ENCODE measurements at regions not wholly inside any gene's neighbourhood (a gene's known extent, or its start where the extent isn't known, plus 50 kb on each side); places are given as distances from the start of the nearest gene placed in this dataset.
A peak's percentile ranks its signal among the peaks of the same experiment; 100 is the strongest.

DNA sequence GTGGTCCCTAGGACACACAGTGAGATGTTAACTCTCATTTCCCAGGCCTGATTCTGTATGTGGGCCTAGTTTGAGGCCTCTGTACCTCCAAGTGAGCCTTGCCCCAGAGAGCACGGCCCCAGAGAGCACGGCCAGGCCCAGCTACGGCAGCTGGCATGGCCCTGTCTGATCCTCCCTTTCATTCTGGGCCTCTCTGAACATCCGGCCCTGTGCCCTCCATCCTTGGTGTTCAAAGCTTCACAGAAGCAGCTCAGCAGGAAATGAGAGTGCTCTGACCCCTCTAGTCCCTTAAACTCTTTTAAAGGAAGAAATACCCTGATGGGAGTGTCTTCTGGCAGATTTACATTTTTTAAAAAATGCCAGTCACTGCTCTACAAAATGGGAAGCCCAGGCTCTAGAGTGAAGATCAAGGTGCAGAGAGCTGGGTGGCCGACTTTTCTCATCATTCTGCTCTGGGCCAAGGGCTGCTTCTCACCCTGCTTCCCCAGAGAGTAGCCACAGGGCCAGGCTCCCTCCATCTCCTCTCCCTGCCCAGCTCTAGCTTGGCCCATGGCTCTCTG is 171.9 kb downstream of the RPS24 start:
- H3K9ac ChIP-seq (ENCODE audit: low read depth in 1 of 3, low read length in 3 of 3): no peak overlapping the region
- no peaks in the 10 kb centered on the region for H3K9me3 ChIP-seq (ENCODE audit: control insufficient read depth in 3 of 3, low read length in 3 of 3)
- H3K27ac ChIP-seq (ENCODE audit: low read depth, low read length): no peak overlapping the region
- peaks cover 0 to 2% (median 0%) of the 10 kb centered on the region in 3 donors for H3K27me3 ChIP-seq (ENCODE audit: control insufficient read depth in 3 of 3, insufficient read depth in 3 of 3, low read length in 3 of 3)
- no peaks in the 10 kb centered on the region for H3K4me1 ChIP-seq (ENCODE audit: control insufficient read depth in 3 of 3, insufficient read depth in 3 of 3, low read length in 3 of 3)
- H3K36me3 ChIP-seq (ENCODE audit: control insufficient read depth in 3 of 3, insufficient read depth in 3 of 3, low read length in 3 of 3): no peaks in the 10 kb centered on the region
- no peak overlapping the region for H3K4me3 ChIP-seq (ENCODE audit: low read length in 3 of 3)

DNA sequence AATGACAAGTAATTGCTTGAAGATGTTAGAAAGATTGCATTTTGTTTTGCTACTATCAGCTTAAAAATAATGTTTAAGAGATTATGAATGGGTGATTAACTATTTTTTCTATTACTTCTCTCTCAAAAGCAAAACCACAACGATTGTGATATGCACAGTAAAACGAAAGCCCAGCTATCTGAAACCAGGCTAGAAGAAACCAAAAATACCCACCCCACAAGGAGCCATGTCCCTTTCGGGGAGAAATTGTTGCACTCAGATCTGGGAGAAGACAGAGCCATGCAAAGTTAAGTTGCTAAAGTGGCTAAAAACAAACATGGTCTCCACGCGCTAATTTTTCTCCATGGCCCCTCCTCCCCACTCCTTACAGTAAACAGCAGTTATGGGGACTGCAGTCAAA is 173.6 kb downstream of the RPS24 start:
- Histone ChIP-seq H3K9ac (ENCODE audit: low read depth in 1 of 3, low read length in 3 of 3) (no peak overlapping the region), H3K27ac (ENCODE audit: low read depth, low read length) (no peak overlapping the region), H3K4me3 (ENCODE audit: low read length in 3 of 3) (no peak overlapping the region), H3K27me3 (ENCODE audit: control insufficient read depth in 3 of 3, insufficient read depth in 3 of 3, low read length in 3 of 3) (no peaks in the 10 kb centered on the region), H3K4me1 (ENCODE audit: control insufficient read depth in 3 of 3, insufficient read depth in 3 of 3, low read length in 3 of 3) (peaks cover 3 to 6% (median 6%) of the 10 kb centered on the region in 3 donors), H3K36me3 (ENCODE audit: control insufficient read depth in 3 of 3, insufficient read depth in 3 of 3, low read length in 3 of 3) (no peaks in the 10 kb centered on the region), H3K9me3 (ENCODE audit: control insufficient read depth in 3 of 3, low read length in 3 of 3) (no peaks in the 10 kb centered on the region)

DNA sequence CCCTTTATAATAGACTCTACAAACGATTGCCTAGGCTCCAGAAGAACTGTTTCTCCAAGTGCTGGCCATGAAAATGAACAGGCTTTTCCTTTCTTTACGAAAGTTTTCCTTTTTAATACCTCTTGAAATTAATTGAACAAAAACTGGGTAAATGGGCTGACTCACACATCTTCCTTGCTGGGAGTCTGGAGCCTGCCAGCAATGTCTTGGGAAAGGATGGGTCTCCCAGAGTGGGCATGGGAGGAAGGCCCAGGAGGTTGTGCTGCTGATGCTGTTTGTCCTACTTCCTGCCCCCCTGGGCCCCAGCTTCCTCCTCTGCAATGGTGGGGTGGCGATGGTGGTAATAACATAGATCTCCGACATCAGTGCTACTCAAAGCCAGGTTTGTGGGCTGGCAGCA is 174.1 kb downstream of the RPS24 start:
- Histone ChIP-seq H3K9ac (ENCODE audit: low read depth in 1 of 3, low read length in 3 of 3) (no peak overlapping the region), H3K4me1 (ENCODE audit: control insufficient read depth in 3 of 3, insufficient read depth in 3 of 3, low read length in 3 of 3) (peaks cover 3 to 12% (median 11%) of the 10 kb centered on the region in 3 donors), H3K9me3 (ENCODE audit: control insufficient read depth in 3 of 3, low read length in 3 of 3) (no peaks in the 10 kb centered on the region), H3K27ac (ENCODE audit: low read depth, low read length) (no peak overlapping the region), H3K36me3 (ENCODE audit: control insufficient read depth in 3 of 3, insufficient read depth in 3 of 3, low read length in 3 of 3) (no peaks in the 10 kb centered on the region), H3K4me3 (ENCODE audit: low read length in 3 of 3) (no peak overlapping the region), H3K27me3 (ENCODE audit: control insufficient read depth in 3 of 3, insufficient read depth in 3 of 3, low read length in 3 of 3) (no peaks in the 10 kb centered on the region)

DNA sequence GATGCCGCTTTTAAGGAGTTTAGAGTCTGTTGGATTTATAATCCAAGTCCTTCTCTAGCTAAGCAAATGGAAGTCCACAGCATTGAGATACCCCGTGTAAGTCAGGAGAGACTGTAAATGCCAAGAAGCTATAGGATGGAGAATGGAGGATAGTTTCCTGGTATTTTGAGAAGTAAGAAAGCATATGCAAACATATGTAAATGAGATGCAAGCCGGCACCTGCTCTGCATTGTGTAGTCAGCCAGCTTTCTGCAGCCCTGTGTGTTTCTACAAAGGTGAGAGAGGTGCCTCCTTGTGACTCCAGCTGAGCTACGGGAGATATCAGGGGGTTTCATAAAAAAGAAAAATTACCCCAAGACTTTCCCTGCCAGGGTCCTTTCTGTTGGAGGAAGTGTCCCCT is 176.3 kb downstream of the RPS24 start:
- Histone ChIP-seq H3K4me1 (ENCODE audit: control insufficient read depth in 3 of 3, insufficient read depth in 3 of 3, low read length in 3 of 3) (peaks cover 4 to 19% (median 17%) of the 10 kb centered on the region in 3 donors), H3K36me3 (ENCODE audit: control insufficient read depth in 3 of 3, insufficient read depth in 3 of 3, low read length in 3 of 3) (no peaks in the 10 kb centered on the region), H3K9me3 (ENCODE audit: control insufficient read depth in 3 of 3, low read length in 3 of 3) (no peaks in the 10 kb centered on the region), H3K4me3 (ENCODE audit: low read length in 3 of 3) (no peak overlapping the region), H3K27ac (ENCODE audit: low read depth, low read length) (no peak overlapping the region), H3K9ac (ENCODE audit: low read depth in 1 of 3, low read length in 3 of 3) (no peak overlapping the region), H3K27me3 (ENCODE audit: control insufficient read depth in 3 of 3, insufficient read depth in 3 of 3, low read length in 3 of 3) (no peaks in the 10 kb centered on the region)

DNA sequence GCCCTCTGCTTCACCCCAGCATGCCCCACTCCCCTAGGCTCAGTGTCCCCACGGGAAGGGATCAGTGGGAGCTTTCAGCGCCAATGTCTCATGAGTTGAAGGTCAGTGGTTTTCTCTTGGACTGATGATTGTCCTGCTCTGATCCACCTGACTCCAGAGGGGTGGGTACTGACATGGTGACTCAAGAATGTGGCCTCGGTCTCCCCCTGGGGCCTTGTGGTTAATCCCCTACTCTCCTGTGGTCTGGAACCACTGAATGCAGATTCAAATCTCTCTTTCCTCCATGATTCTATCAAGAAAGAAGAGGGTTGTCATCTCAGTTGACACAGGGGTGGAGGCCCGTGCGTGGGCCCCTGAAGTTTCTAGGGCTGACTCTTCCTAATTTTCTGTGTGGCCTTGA is 176.9 kb downstream of the RPS24 start:
- Histone ChIP-seq H3K4me1 (ENCODE audit: control insufficient read depth in 3 of 3, insufficient read depth in 3 of 3, low read length in 3 of 3) (peaks cover 10 to 25% (median 22%) of the 10 kb centered on the region in 3 donors), H3K4me3 (ENCODE audit: low read length in 3 of 3) (no peak overlapping the region), H3K36me3 (ENCODE audit: control insufficient read depth in 3 of 3, insufficient read depth in 3 of 3, low read length in 3 of 3) (no peaks in the 10 kb centered on the region), H3K9ac (ENCODE audit: low read depth in 1 of 3, low read length in 3 of 3) (no peak overlapping the region), H3K27me3 (ENCODE audit: control insufficient read depth in 3 of 3, insufficient read depth in 3 of 3, low read length in 3 of 3) (no peaks in the 10 kb centered on the region), H3K27ac (ENCODE audit: low read depth, low read length) (no peak overlapping the region), H3K9me3 (ENCODE audit: control insufficient read depth in 3 of 3, low read length in 3 of 3) (no peaks in the 10 kb centered on the region)

DNA sequence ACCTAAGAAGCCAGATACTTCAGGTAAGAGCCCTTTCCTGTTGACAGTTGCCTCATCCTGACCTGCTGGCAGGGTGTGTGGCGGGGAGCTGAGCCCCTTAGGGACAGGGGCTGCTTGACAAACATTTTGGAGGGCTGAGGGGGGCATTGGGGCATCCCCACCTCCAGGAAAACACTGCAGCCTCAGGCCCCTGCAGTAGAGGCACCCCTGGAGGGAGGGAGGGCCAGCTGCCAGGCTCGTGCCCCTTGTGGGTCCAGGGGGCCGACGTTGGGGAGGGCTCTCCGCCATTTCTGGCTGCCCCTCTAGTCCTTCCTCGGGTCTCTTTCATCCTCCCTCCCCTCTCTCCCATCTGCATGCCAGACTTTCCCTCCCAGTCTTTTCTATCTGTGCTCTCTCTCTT is 177.3 kb downstream of the RPS24 start:
- Histone ChIP-seq H3K4me1 (ENCODE audit: control insufficient read depth in 3 of 3, insufficient read depth in 3 of 3, low read length in 3 of 3) (peaks cover 14 to 29% (median 27%) of the 10 kb centered on the region in 3 donors), H3K27ac (ENCODE audit: low read depth, low read length) (no peak overlapping the region), H3K4me3 (ENCODE audit: low read length in 3 of 3) (no peak overlapping the region), H3K9me3 (ENCODE audit: control insufficient read depth in 3 of 3, low read length in 3 of 3) (no peaks in the 10 kb centered on the region), H3K27me3 (ENCODE audit: control insufficient read depth in 3 of 3, insufficient read depth in 3 of 3, low read length in 3 of 3) (no peaks in the 10 kb centered on the region), H3K9ac (ENCODE audit: low read depth in 1 of 3, low read length in 3 of 3) (no peak overlapping the region), H3K36me3 (ENCODE audit: control insufficient read depth in 3 of 3, insufficient read depth in 3 of 3, low read length in 3 of 3) (no peaks in the 10 kb centered on the region)

DNA sequence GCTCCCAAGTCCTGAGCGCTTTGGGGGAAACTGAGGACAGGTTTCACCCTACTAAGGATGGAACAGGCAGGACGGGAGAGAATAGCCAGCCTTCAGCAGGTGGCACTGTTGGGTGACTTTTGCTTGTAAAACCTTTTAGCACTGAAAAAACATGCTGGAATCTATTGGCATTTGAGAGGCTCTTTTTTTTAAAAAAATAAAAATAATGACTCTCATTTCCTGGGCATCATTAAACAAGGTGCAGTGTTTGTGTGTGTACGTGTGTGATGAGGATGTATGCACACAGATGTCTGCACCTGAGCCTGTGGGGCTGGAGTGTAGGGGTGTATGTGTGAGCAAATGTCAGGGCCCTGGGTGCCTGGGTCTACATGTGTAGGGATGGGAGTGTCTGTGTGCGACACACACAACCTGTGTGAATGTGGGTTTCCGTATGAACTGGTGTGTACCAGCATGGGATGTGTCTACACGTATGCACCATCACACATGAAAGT is 177.9 kb downstream of the RPS24 start:
- Histone ChIP-seq H3K4me3 (ENCODE audit: low read length in 3 of 3) (no peak overlapping the region), H3K9ac (ENCODE audit: low read depth in 1 of 3, low read length in 3 of 3) (no peak overlapping the region), H3K4me1 (ENCODE audit: control insufficient read depth in 3 of 3, insufficient read depth in 3 of 3, low read length in 3 of 3) (peaks cover 17 to 31% (median 29%) of the 10 kb centered on the region in 3 donors), H3K36me3 (ENCODE audit: control insufficient read depth in 3 of 3, insufficient read depth in 3 of 3, low read length in 3 of 3) (no peaks in the 10 kb centered on the region), H3K9me3 (ENCODE audit: control insufficient read depth in 3 of 3, low read length in 3 of 3) (no peaks in the 10 kb centered on the region), H3K27me3 (ENCODE audit: control insufficient read depth in 3 of 3, insufficient read depth in 3 of 3, low read length in 3 of 3) (no peaks in the 10 kb centered on the region), H3K27ac (ENCODE audit: low read depth, low read length) (no peak overlapping the region)

DNA sequence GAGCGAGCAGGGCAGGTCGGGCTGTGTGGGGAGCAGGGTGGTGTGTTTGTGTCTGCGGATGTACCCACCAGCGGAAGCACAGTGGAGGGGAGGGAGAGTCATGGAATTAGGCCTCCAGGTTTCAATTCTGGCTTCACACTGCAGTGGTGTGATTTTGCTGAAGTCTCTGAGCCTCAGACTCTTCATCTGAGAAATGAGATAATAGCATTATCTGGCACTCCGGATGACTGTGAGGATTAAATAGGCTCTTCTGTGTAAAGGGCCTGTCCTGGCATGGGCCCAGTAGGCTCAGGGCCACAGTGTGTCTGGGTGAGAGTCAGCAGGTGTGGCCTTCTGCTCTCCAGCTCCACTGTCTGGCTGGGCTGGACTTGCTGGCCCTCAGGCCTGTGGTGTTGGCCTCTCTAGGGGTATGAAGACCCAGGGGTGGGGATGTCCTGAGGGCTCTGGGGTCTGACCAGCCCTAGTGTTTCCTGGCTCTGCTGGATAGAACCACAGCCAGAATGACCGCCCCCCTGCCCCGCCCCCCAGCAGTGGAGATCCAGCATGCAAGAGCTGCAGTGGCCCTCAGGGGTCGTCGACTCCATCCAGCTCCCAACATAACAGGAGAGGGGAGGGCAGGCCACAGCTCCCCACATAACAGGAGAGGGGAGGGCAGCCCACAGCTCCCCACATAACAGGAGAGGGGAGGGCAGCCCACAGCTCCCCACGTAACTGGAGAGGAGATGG is 178.6 kb downstream of the RPS24 start:
- no peak overlapping the region for H3K27ac ChIP-seq (ENCODE audit: low read depth, low read length)

DNA sequence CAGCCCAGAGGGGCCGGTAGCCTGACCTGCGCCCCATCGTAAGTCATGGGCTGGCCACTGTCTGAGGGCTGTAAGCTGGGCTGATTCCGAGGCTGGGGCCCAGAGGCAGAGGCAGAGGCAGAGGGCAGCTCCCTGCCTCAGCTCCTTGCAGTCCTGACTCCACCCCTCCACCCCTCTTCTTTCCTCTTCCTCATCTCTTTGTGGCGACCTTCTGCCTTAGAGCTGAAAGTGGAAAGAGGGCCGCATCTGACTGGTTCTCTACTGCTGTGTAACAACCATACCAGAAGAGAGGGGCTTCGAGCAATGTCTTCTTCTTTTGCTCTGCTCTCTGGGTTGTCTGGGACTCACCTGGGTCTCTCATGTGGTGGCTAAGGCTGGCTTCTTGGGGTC is 179.1 kb downstream of the RPS24 start:
- Histone ChIP-seq H3K4me1 (ENCODE audit: control insufficient read depth in 3 of 3, insufficient read depth in 3 of 3, low read length in 3 of 3) (peaks cover 17 to 40% (median 35%) of the 10 kb centered on the region in 3 donors), H3K27ac (ENCODE audit: low read depth, low read length) (no peak overlapping the region), H3K4me3 (ENCODE audit: low read length in 3 of 3) (no peak overlapping the region), H3K36me3 (ENCODE audit: control insufficient read depth in 3 of 3, insufficient read depth in 3 of 3, low read length in 3 of 3) (no peaks in the 10 kb centered on the region), H3K9me3 (ENCODE audit: control insufficient read depth in 3 of 3, low read length in 3 of 3) (no peaks in the 10 kb centered on the region), H3K27me3 (ENCODE audit: control insufficient read depth in 3 of 3, insufficient read depth in 3 of 3, low read length in 3 of 3) (no peaks in the 10 kb centered on the region), H3K9ac (ENCODE audit: low read depth in 1 of 3, low read length in 3 of 3) (no peak overlapping the region)

More for the DNA sequence above, 178.6 kb downstream of the RPS24 start:
- H3K36me3 ChIP-seq (ENCODE audit: control insufficient read depth in 3 of 3, insufficient read depth in 3 of 3, low read length in 3 of 3): no peaks in the 10 kb centered on the region
- peaks cover 17 to 36% (median 30%) of the 10 kb centered on the region in 3 donors for H3K4me1 ChIP-seq (ENCODE audit: control insufficient read depth in 3 of 3, insufficient read depth in 3 of 3, low read length in 3 of 3)
- no peak overlapping the region for H3K9ac ChIP-seq (ENCODE audit: low read depth in 1 of 3, low read length in 3 of 3)
- no peaks in the 10 kb centered on the region for H3K9me3 ChIP-seq (ENCODE audit: control insufficient read depth in 3 of 3, low read length in 3 of 3)
- no peak overlapping the region for H3K4me3 ChIP-seq (ENCODE audit: low read length in 3 of 3)
- no peaks in the 10 kb centered on the region for H3K27me3 ChIP-seq (ENCODE audit: control insufficient read depth in 3 of 3, insufficient read depth in 3 of 3, low read length in 3 of 3)

DNA sequence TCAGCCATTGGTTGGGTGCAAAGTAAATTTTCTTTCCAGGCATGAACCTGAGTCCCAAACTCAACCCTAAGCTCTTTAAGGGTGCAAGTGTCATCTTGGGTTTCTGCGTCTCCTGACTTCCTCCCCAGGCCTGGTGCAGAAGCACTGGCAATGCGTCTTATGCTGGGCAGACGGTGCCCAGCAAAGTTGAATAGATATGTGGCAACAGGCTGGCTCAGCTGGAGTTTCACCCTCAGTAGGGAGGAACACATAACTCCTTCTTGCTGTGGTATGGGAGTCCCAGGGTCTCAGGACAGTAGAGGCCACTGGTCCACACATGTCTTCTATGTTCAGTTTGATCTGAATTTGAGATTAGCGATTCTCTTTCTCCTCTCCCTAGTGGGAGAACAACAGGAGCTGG is 181.3 kb downstream of the RPS24 start:
- Histone ChIP-seq H3K27me3 (ENCODE audit: control insufficient read depth in 3 of 3, insufficient read depth in 3 of 3, low read length in 3 of 3) (no peaks in the 10 kb centered on the region), H3K27ac (ENCODE audit: low read depth, low read length) (peak overlapping the region; percentile 83), H3K9ac (ENCODE audit: low read depth in 1 of 3, low read length in 3 of 3) (peak overlapping the region in 1 of 3 donors; percentile 52), H3K36me3 (ENCODE audit: control insufficient read depth in 3 of 3, insufficient read depth in 3 of 3, low read length in 3 of 3) (no peaks in the 10 kb centered on the region), H3K9me3 (ENCODE audit: control insufficient read depth in 3 of 3, low read length in 3 of 3) (no peaks in the 10 kb centered on the region), H3K4me1 (ENCODE audit: control insufficient read depth in 3 of 3, insufficient read depth in 3 of 3, low read length in 3 of 3) (peaks cover 17 to 40% (median 35%) of the 10 kb centered on the region in 3 donors), H3K4me3 (ENCODE audit: low read length in 3 of 3) (no peak overlapping the region)
